Hepatocyte (in vitro differentiated cells): ENCODE measurements at regions not wholly inside any gene's neighbourhood (a gene's known extent, or its start where the extent isn't known, plus 50 kb on each side); places are given as distances from the start of the nearest gene placed in this dataset.

Experiments
- DNase-seq: peaks from one replicate; pipeline ENCODE4 v3.0.0-alpha.2; 2016; ENCODE audit warnings: low spot score
- H2AFZ ChIP-seq: fragments of 200-600 bp; sonication (generic); 2 replicates; pipeline ENCODE4 v1.6.0; 2016; ENCODE audit warnings: antibody characterized with exemption, mild to moderate bottlenecking
- H3K27ac ChIP-seq: fragments of 200-600 bp; sonication (generic); 2 replicates; pipeline ENCODE4 v1.5.1; 2016; ENCODE audit warnings: mild to moderate bottlenecking
- H3K27me3 ChIP-seq: fragments of 200-600 bp; sonication (generic); 2 replicates; pipeline ENCODE4 v1.6.1; 2016
- H3K36me3 ChIP-seq: fragments of 200-600 bp; sonication (generic); replicated peaks from 2 replicates; pipeline ENCODE4 v1.5.1; 2016; ENCODE audit warnings: low read depth; ENCODE audit not compliant: insufficient read depth
- H3K4me1 ChIP-seq: fragments of 200-600 bp; sonication (generic); 2 replicates; pipeline ENCODE4 v1.5.1; 2016; ENCODE audit warnings: mild to moderate bottlenecking, moderate library complexity; ENCODE audit not compliant: insufficient read depth
- H3K4me2 ChIP-seq: fragments of 200-600 bp; sonication (generic); 2 replicates; pipeline ENCODE4 v1.6.0; 2016
- H3K4me3 ChIP-seq: fragments of 200-600 bp; sonication (generic); 2 replicates; pipeline ENCODE4 v1.5.1; 2016; ENCODE audit warnings: mild to moderate bottlenecking
- H3K79me2 ChIP-seq: fragments of 200-600 bp; sonication (generic); 2 replicates; pipeline ENCODE4 v1.6.0; 2017; ENCODE audit warnings: mild to moderate bottlenecking
- H3K9me2 ChIP-seq: fragments of 200-600 bp; sonication (generic); replicated peaks from 2 replicates; pipeline ENCODE4 v1.6.0; 2017; ENCODE audit warnings: mild to moderate bottlenecking; ENCODE audit not compliant: insufficient read depth
- H3K9me3 ChIP-seq: fragments of 200-600 bp; sonication (generic); 2 replicates; pipeline ENCODE4 v1.5.1; 2016; ENCODE audit warnings: low read depth, mild to moderate bottlenecking
- H4K20me1 ChIP-seq: fragments of 200-600 bp; sonication (generic); 2 replicates; pipeline ENCODE4 v1.6.0; 2016; ENCODE audit warnings: mild to moderate bottlenecking; ENCODE audit not compliant: insufficient read depth, poor library complexity, severe bottlenecking
- CTCF ChIP-seq: fragments of 200-600 bp; sonication (generic); IDR thresholded peaks from 2 replicates; pipeline ENCODE4 v1.5.1; 2016; ENCODE audit warnings: antibody characterized with exemption, mild to moderate bottlenecking; ENCODE audit not compliant: poor library complexity
- EZH2 ChIP-seq: fragments of 200-600 bp; sonication (generic); IDR thresholded peaks from 2 replicates; pipeline ENCODE4 v1.6.1; 2016; ENCODE audit warnings: antibody characterized with exemption, mild to moderate bottlenecking, borderline replicate concordance
- EZH2phosphoT487 ChIP-seq: fragments of 200-600 bp; sonication (generic); IDR thresholded peaks from one replicate; pipeline ENCODE4 v1.6.1; 2018; ENCODE audit warnings: antibody characterized with exemption, mild to moderate bottlenecking, low read depth, moderate library complexity; ENCODE audit not compliant: unreplicated experiment, severe bottlenecking
- WGBS: methylation state at CpG from one replicate; pipeline ENCODE4 v1.1.6; 2016; ENCODE audit warnings: low lambda C conversion rate; ENCODE audit errors: missing lambda C conversion rate; 5-methylcytosine and 5-hydroxymethylcytosine counted together

- WGBS = 43% methylated on average over 4 of the region's 4 CpGs
- H3K27ac ChIP-seq = peak overlapping the region; percentile 48
- no peaks in the 10 kb centered on the region for H3K79me2 ChIP-seq
- TF ChIP-seq CTCF (no peak), EZH2 (no peak), EZH2phosphoT487 (no peak)
- no peaks in the 10 kb centered on the region for H3K4me1 ChIP-seq
- no peaks in the 10 kb centered on the region for H3K9me2 ChIP-seq
- H2AFZ ChIP-seq = peak overlapping the region; percentile 63
- H3K27me3 ChIP-seq = no peaks in the 10 kb centered on the region
- no peak overlapping the region for H3K4me3 ChIP-seq
- no peaks in the 10 kb centered on the region for H3K9me3 ChIP-seq
- peak overlapping the region; percentile 64 for H3K4me2 ChIP-seq
- H3K36me3 ChIP-seq = no peaks in the 10 kb centered on the region
- DNase-seq = peak; percentile 29
- no peaks in the 10 kb centered on the region for H4K20me1 ChIP-seq
Observed at GRCh38 chrX:153245288-153245731, 66.2 kb downstream of the MAGEA1 start.

- H2AFZ ChIP-seq = peak overlapping the region; percentile 63
- TF ChIP-seq EZH2 (no peak), CTCF (no peak), EZH2phosphoT487 (no peak)
- 56% methylated on average over 5 of the region's 5 CpGs for WGBS
Observed at GRCh38 chrX:153244767-153245166, 65.7 kb downstream of the MAGEA1 start.

GRCh38 chrX:153238361-153238760 lies 59.3 kb downstream of the MAGEA1 start:
- no peaks in the 10 kb centered on the region for H3K27me3 ChIP-seq
- no peak overlapping the region for H3K4me2 ChIP-seq
- no peak overlapping the region for H3K27ac ChIP-seq
- no peaks in the 10 kb centered on the region for H3K9me3 ChIP-seq
- H3K79me2 ChIP-seq = no peaks in the 10 kb centered on the region
- no peak for DNase-seq
- H2AFZ ChIP-seq = no peak overlapping the region
- 65% methylated on average over 2 of the region's 2 CpGs for WGBS
- no peak overlapping the region for H3K4me3 ChIP-seq
- no peaks in the 10 kb centered on the region for H3K36me3 ChIP-seq
- no peaks in the 10 kb centered on the region for H4K20me1 ChIP-seq
- no peaks in the 10 kb centered on the region for H3K9me2 ChIP-seq
- no peak for TF ChIP-seq CTCF
- no peak for TF ChIP-seq EZH2phosphoT487
- no peak for TF ChIP-seq EZH2
- no peaks in the 10 kb centered on the region for H3K4me1 ChIP-seq

More at GRCh38 chrX:153244767-153245166, 65.7 kb downstream of the MAGEA1 start:
- no peaks in the 10 kb centered on the region for H3K9me3 ChIP-seq
- H4K20me1 ChIP-seq = no peaks in the 10 kb centered on the region
- DNase-seq = no peak
- H3K4me1 ChIP-seq = no peaks in the 10 kb centered on the region
- no peaks in the 10 kb centered on the region for H3K9me2 ChIP-seq
- no peaks in the 10 kb centered on the region for H3K27me3 ChIP-seq
- no peaks in the 10 kb centered on the region for H3K79me2 ChIP-seq
- peak overlapping the region; percentile 48 for H3K27ac ChIP-seq
- no peak overlapping the region for H3K4me3 ChIP-seq
- H3K4me2 ChIP-seq = peak overlapping the region; percentile 64
- H3K36me3 ChIP-seq = no peaks in the 10 kb centered on the region
